ENCODE measurements at regions not wholly inside any gene's neighbourhood (a gene's known extent, or its start where the extent isn't known, plus 50 kb on each side); places are given as distances from the start of the nearest gene placed in this dataset.

GRCh38 chr3:63046580-63046979 lies 171.4 kb upstream of the CADPS start:
- DNase-seq, result no peak

- DNase-seq, result no peak
Measured at GRCh38 chr3:63047068-63047467, 171.9 kb upstream of the CADPS start.

DNA sequence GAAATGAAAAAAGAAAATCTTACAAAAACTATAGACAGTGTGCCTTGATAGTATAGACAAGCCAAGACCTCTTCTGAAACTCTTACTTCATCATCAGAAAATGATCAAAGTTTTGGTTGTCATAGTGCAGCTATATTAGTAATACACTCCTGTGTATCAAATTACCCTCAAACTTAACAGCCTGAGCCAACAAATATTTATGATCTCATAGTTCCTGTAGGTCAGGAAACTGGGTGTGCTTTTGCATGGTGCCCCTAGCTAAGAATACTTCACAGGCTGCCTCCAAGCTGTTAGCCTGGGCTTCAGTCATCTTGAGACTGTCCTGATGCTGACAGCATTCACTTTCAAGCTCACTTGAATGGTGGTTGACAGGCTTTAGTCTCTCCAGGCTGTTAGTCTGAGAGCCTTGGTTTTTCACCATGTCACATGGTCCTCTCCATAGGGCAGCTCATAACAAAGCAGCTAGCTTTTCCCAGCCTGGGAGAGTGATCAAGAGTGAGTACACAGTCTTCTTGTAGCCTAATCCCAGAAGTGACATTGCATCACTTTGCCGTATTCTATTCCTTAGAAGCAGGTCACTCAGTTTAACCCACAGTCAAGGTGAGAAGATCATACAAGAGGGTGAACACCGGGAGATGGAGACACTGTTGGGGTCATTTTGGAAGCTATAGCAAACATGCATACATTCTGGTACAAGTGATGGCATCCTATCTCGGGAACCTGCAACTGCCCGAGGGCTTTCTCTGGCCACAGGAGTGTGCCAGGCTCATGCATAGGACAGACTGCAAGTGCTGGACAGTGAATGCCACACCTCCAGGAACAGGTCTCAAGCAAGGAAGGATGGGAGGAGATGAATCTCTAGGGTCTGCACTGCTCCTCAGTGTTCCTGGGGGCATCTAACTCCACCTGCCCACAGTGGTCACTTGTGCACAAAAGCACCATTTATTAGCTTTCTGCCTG lies 173.4 kb upstream of the CADPS start:
- no peak for DNase-seq

GRCh38 chr3:63050548-63051177 lies 175.4 kb upstream of the CADPS start:
- DNase-seq, result no peak

DNA sequence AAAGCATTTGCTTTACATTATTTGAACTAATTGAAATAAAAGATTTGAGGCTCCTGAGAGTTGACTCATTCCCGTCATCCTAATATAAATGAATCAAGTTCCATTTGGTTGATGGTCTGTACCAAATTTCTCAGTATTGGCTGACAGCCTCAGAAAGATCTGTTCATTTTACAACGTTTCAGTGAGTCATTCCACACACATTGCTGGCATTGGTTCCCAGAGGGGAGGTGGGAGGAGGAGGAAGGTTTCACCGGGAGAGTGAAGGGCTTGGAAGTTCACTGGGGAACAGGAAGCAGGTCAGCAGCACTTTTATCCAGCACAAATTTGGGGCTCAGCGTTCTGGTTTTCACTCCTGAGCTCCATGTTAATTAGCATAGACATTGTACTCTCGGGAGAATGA lies 176.7 kb upstream of the CADPS start:
- no peak for DNase-seq

- DNase-seq, result no peak
Measured at GRCh38 chr3:63056932-63057331, 181.7 kb upstream of the CADPS start.

- DNase-seq, result no peak
Measured at GRCh38 chr3:63060412-63060811, 185.2 kb upstream of the CADPS start.

GRCh38 chr3:63061449-63061848 lies 186.2 kb upstream of the CADPS start:
- DNase-seq, result no peak

DNA sequence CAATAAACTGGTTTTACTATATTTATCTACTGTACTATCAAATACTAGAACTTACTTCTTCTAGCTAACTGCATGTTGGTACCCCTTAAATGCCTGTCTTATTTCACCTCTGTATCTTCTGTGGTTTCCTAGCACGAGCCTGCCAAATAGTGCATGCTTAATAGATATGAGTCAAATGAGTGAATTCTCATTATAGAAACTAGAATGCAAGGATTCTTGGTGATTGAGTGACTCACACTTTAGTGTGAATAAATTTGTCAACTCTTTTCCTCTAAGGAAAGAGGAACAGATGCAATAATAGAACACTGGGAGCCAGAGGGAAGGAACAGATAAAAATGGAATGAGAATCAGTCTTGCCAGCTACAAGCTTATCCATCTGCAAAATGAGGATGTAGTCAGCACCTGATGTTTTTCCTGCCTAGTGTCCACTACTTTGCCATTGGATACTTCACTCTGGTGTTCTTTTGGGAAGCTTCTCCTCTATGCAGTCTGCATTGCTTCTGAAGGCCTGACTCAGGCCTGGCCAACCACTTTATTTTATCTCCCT lies 189.1 kb upstream of the CADPS start:
- no peak for DNase-seq

DNA sequence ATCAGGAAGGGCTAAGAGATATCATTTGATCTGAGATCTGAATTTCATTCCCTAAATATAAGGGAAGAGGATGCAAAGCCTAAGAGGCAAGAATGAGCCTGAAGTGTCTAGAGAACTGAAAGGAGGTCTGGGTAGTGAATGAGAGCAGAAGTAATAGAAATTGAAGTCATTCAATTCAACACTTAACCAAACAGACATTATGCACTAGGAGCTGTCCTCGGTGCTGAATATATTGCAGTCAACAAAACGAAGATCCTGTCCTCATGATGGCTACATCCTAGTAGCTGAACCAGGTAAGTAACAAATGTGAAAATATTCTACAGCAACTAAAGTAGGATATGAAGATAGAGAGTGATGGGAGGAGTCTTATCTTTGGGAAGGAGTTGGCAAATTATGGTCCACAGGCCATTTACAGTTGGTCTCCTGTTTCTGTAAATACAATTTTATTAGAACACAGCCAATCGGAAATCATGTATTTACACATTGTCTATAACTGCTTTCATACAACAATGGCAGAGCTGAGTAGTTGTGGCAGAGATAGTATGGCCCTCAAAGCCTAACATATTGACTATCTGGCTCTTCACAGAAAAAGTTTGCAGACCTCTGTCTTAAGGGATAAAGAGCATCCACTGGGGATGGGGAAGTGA lies 192.9 kb upstream of the CADPS start:
- DNase-seq, result peak; percentile 3

- no peak for DNase-seq
Measured at GRCh38 chr3:63069806-63070475, 194.7 kb upstream of the CADPS start.

DNA sequence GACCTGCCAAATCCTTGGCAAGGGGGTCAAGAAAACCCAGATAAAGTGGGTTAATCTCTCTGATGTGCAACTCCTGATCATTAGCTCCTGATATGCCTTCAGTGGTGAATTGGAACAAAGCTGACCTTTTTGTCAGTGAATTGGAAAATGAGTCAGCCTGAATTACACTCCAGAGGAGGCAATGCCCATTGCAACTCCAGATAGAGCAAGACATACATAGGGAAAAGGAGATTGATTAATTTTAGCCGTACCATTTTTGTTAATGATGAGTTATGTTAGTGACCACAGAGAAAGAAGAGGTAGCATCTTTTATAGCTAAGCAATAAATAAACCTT lies 195.2 kb upstream of the CADPS start:
- no peak for DNase-seq

DNA sequence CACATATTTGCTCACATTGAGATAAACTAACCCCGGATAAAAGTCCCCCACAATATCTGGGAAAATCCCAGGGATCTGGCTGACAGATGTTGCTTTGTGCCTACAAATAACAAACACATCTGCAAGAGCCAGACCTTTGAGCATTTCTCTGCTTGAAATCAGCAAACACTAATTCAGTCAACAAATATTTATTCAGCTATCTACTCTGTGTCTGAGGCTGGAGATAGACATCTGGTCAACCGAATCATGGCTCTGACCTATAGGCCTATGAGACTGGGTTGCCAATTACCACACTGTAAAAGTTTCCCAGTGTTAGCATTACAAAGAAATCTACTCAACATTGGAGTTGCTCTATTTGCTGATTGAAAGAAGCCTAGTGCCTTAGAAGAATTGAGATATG lies 201.1 kb upstream of the CADPS start:
- DNase-seq, result no peak

DNA sequence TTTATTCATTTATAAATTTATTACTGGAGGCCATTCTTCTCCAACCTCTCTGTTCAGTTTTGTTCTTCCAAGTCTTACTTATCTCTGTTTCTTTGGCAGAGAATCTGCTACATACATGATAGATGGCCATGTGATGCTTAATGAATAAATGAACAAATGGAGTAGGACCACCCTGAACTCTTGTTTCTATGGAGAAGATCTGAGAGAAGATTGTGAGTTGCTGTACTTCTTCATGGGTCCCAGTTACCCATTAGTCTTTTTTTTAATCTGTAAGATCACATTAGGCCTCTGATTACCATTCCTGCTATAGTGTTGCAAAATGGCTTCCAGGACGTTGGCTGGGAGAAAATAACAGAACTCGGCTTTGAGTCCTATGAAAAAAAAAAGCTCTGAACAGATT lies 191.9 kb upstream of the SYNPR start:
- DNase-seq, result no peak

DNA sequence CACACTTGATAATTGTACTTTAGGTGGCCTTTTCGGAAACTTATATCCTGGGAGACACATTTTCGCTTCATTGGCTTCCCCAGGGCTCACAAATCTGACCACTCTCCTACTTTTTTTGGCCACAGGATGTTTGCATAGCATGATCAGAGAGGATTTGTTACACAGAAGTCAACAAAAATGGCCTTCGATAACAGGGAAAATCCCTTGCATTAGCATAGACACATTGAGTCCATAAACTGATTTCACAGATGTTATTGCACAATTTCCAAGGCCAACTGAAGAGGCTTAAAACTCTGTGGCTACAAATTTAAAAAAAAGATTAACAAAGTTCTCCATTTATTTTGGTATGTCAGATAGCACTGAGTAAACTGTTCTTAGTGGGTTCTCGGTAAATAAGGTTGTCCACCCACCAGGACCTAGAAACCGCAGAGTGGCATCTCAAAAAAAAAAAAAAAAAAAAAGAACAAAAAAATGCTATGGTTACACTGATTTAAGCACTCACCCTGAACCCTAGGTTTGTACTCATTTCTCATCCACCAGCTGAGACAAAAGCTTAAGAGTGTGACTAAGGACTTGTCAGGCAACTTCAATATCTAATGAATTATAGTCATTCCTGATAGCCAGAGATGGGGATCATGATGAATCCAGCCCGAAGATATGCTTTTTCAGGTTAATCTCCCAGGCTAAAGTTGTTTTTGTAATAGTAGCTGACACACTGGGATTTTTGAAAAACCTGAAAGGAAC lies 188.9 kb upstream of the SYNPR start:
- no peak for DNase-seq

GRCh38 chr3:63089751-63090132 lies 188.4 kb upstream of the SYNPR start:
- no peak for DNase-seq

- no peak for DNase-seq
Measured at GRCh38 chr3:63090656-63091055, 187.5 kb upstream of the SYNPR start.

- DNase-seq, result no peak
Measured at GRCh38 chr3:63092515-63092914, 185.6 kb upstream of the SYNPR start.

DNA sequence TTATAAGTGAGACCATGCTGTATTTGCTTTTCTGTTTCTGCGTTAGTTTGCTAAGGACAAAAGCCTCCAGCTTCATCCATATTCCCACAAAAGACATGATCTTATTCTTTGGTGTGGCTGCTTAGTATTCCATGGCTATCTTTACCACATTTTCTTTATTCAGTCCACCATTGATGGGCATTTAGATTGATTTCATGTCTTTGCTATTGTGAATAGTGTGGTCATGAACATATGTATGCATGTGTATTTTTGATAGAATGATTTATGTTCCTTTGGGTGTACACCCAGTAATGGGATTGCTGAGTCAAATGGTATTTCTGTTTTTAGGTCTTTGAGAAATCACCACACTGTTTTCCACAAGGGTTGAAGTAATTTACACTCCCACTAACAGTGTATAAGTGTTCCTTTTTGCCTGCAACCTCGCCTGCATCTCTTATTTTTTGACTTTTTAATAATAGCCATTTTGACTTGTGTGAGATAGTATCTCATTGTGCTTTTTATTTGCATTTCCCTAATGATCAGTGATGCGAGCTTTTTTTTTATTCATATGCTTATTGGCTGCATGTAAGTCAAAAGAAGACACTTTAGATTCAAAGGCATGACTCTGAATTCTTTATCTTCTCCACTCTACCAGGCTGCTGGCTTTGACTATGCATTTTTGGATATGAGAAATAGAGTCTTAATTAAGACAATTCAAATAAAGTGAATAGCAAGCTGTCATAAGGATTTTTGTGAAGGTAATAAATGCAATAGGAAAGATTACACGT lies 183.3 kb upstream of the SYNPR start:
- no peak for DNase-seq

GRCh38 chr3:63096248-63097058 lies 181.7 kb upstream of the SYNPR start:
- DNase-seq, result no peak

Measured in right kidney (tissue), 1 donor.